Loucy (cell line): ENCODE measurements at regions not wholly inside any gene's neighbourhood (a gene's known extent, or its start where the extent isn't known, plus 50 kb on each side); places are given as distances from the start of the nearest gene placed in this dataset.

ENCODE experiments used
- H2AFZ ChIP-seq: fragments of 200-600 bp; sonication (generic); 2 replicates; pipeline ENCODE4 v1.6.0; 2016; ENCODE audit warnings: antibody characterized with exemption, mild to moderate bottlenecking, low read length, moderate library complexity
- H3F3A ChIP-seq: fragments of 200-600 bp; 2 replicates; pipeline ENCODE4 v1.6.0; 2016; ENCODE audit warnings: antibody characterized with exemption, low read depth, mild to moderate bottlenecking
- H3K27me3 ChIP-seq: fragments of 200-600 bp; sonication (generic); 2 replicates; pipeline ENCODE4 v1.6.1; 2014; ENCODE audit warnings: low read length, mild to moderate bottlenecking; ENCODE audit not compliant: insufficient read depth, poor library complexity, severe bottlenecking
- H3K36me3 ChIP-seq: fragments of 200-600 bp; sonication (generic); 2 replicates; pipeline ENCODE4 v1.6.1; 2016; ENCODE audit warnings: low read length; ENCODE audit not compliant: insufficient read depth
- H3K4me1 ChIP-seq: fragments of 200-600 bp; sonication (generic); 2 replicates; pipeline ENCODE4 v1.5.1; 2014; ENCODE audit warnings: low read length, mild to moderate bottlenecking; ENCODE audit not compliant: insufficient read depth, poor library complexity, severe bottlenecking
- H3K4me2 ChIP-seq: fragments of 200-600 bp; sonication (generic); 2 replicates; pipeline ENCODE4 v1.6.0; 2014; ENCODE audit warnings: antibody characterized with exemption, low read length, low read depth, mild to moderate bottlenecking; ENCODE audit not compliant: poor library complexity, severe bottlenecking
- H3K4me3 ChIP-seq: fragments of 200-600 bp; sonication (generic); 2 replicates; pipeline ENCODE4 v1.5.1; 2014; ENCODE audit warnings: low read length, mild to moderate bottlenecking, mixed read lengths; ENCODE audit not compliant: poor library complexity, severe bottlenecking
- H3K79me2 ChIP-seq: fragments of 200-600 bp; sonication (generic); 2 replicates; pipeline ENCODE4 v1.6.1; 2014; ENCODE audit warnings: low read length; ENCODE audit not compliant: insufficient read depth
- H3K9ac ChIP-seq: fragments of 200-600 bp; sonication (generic); 2 replicates; pipeline ENCODE4 v1.6.0; 2014; ENCODE audit warnings: mild to moderate bottlenecking, low read depth, low read length, moderate library complexity; ENCODE audit not compliant: poor library complexity, severe bottlenecking
- H3K9me2 ChIP-seq: fragments of 200-600 bp; sonication (generic); replicated peaks from 2 replicates; pipeline ENCODE4 v1.6.1; 2016; ENCODE audit warnings: low read depth, low read length, mixed read lengths
- H3K9me3 ChIP-seq: fragments of 200-600 bp; sonication (generic); 2 replicates; pipeline ENCODE4 v1.6.1; 2014; ENCODE audit warnings: mild to moderate bottlenecking, antibody characterized with exemption, low read length, low read depth; ENCODE audit not compliant: insufficient read depth
- H4K20me1 ChIP-seq: fragments of 200-600 bp; sonication (generic); 2 replicates; pipeline ENCODE4 v1.6.0; 2014; ENCODE audit warnings: antibody characterized with exemption, low read length, mild to moderate bottlenecking; ENCODE audit not compliant: insufficient read depth, poor library complexity, severe bottlenecking
- EZH2phosphoT487 ChIP-seq: fragments of 200-600 bp; IDR thresholded peaks from 2 replicates; pipeline ENCODE4 v1.6.1; 2018; ENCODE audit warnings: antibody characterized with exemption, mild to moderate bottlenecking, moderate library complexity, borderline replicate concordance
- TF ChIP-seq, protein P1 (sequence below): fragments of 200-600 bp; sonication (generic); conservative IDR thresholded peaks from 2 replicates; pipeline ENCODE4 v1.5.1; 2014; ENCODE audit warnings: mild to moderate bottlenecking, antibody characterized with exemption, low read length

DNA sequence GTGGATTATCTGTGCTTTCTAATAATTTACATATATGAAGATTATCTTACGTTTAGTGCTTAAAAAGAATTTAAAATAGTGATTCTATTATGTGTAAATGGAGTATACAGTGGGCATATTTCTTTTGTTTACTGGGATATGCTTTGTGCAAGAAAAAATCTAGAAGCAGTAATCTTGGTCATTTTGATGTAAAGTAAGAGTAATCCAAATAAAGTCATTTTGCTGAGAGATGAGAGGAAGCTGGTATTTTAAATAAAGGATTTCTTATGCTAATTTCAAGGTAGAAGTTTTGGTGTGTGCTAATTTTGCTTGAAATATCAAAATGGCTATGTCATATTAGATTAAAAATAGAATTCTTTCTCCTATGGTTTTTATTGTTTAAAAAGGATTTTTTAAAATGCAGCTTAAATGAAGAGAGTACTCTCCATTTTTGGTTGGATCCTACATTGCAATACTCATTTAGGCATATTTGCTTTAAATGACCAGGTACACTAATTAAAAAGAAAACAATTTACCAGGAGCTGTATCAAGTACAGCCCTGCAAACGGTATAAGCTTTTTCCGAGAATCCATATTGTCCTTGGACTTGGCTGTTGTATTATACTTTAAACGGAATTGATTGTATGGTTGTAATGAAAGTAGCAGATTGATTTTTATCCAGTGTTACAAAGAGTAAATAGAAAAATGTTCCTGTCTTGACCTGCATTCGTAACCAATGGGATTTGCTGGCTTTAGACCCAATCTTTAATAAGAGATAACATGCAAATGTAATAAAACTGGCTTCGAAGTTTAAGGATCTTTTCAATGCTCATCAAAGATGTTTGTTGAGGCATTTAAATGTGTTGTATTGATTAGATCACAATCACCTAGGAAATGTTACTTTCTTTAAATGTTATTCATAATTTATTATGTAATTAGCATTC is 574.7 kb downstream of the USP25 start:
- Histone ChIP-seq H3K4me3 (no peak overlapping the region), H3K4me2 (no peak overlapping the region), H4K20me1 (no peaks in the 10 kb centered on the region), H3K27me3 (no peaks in the 10 kb centered on the region), H3K9me3 (no peaks in the 10 kb centered on the region), H3K9me2 (no peaks in the 10 kb centered on the region), H3K9ac (no peak overlapping the region), H3K4me1 (no peaks in the 10 kb centered on the region), H3F3A (no peaks in the 10 kb centered on the region), H2AFZ (no peak overlapping the region), H3K36me3 (no peaks in the 10 kb centered on the region), H3K79me2 (no peaks in the 10 kb centered on the region)
- TF ChIP-seq, protein P1, sequence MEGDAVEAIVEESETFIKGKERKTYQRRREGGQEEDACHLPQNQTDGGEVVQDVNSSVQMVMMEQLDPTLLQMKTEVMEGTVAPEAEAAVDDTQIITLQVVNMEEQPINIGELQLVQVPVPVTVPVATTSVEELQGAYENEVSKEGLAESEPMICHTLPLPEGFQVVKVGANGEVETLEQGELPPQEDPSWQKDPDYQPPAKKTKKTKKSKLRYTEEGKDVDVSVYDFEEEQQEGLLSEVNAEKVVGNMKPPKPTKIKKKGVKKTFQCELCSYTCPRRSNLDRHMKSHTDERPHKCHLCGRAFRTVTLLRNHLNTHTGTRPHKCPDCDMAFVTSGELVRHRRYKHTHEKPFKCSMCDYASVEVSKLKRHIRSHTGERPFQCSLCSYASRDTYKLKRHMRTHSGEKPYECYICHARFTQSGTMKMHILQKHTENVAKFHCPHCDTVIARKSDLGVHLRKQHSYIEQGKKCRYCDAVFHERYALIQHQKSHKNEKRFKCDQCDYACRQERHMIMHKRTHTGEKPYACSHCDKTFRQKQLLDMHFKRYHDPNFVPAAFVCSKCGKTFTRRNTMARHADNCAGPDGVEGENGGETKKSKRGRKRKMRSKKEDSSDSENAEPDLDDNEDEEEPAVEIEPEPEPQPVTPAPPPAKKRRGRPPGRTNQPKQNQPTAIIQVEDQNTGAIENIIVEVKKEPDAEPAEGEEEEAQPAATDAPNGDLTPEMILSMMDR, result no peak
- no peak for TF ChIP-seq EZH2phosphoT487

GRCh38 chr21:16305686-16306085 is 575.9 kb downstream of the USP25 start:
- no peaks in the 10 kb centered on the region for H4K20me1 ChIP-seq
- no peaks in the 10 kb centered on the region for H3K4me1 ChIP-seq
- no peaks in the 10 kb centered on the region for H3K9me2 ChIP-seq
- H3K27me3 ChIP-seq, result no peaks in the 10 kb centered on the region
- no peak for TF ChIP-seq EZH2phosphoT487
- TF ChIP-seq, protein P1, result no peak
- H3K4me3 ChIP-seq, result no peak overlapping the region
- H2AFZ ChIP-seq, result no peak overlapping the region
- H3K79me2 ChIP-seq, result no peaks in the 10 kb centered on the region
- H3K9me3 ChIP-seq, result no peaks in the 10 kb centered on the region
- H3K9ac ChIP-seq, result no peak overlapping the region
- no peaks in the 10 kb centered on the region for H3F3A ChIP-seq
- H3K4me2 ChIP-seq, result no peak overlapping the region
- no peaks in the 10 kb centered on the region for H3K36me3 ChIP-seq

- H3F3A ChIP-seq, result no peaks in the 10 kb centered on the region
- H4K20me1 ChIP-seq, result no peaks in the 10 kb centered on the region
- TF ChIP-seq, protein P1, result no peak
- no peak for TF ChIP-seq EZH2phosphoT487
- no peaks in the 10 kb centered on the region for H3K9me2 ChIP-seq
- H3K4me3 ChIP-seq, result no peak overlapping the region
- no peaks in the 10 kb centered on the region for H3K9me3 ChIP-seq
- no peaks in the 10 kb centered on the region for H3K79me2 ChIP-seq
- no peak overlapping the region for H2AFZ ChIP-seq
- no peaks in the 10 kb centered on the region for H3K27me3 ChIP-seq
- H3K4me2 ChIP-seq, result no peak overlapping the region
- H3K4me1 ChIP-seq, result no peaks in the 10 kb centered on the region
- no peaks in the 10 kb centered on the region for H3K36me3 ChIP-seq
- no peak overlapping the region for H3K9ac ChIP-seq
These were observed 577.5 kb downstream of the USP25 start for GRCh38 chr21:16307256-16307655.
